ENCODE measurements at regions not wholly inside any gene's neighbourhood (a gene's known extent, or its start where the extent isn't known, plus 50 kb on each side); places are given as distances from the start of the nearest gene placed in this dataset.

GRCh38 chr21:18673789-18674188, 270.2 kb upstream of the TMPRSS15 start:
- TF ChIP-seq POLR2A (IDR thresholded peaks at IDR 0.05; ENCODE audit: low read length) (no peak), GATA1 (IDR thresholded peaks at IDR 0.05; ENCODE audit: low read depth, low read length) (no peak)
